Lower leg skin (tissue), 4 donors: ENCODE measurements at regions not wholly inside any gene's neighbourhood (a gene's known extent, or its start where the extent isn't known, plus 50 kb on each side); places are given as distances from the start of the nearest gene placed in this dataset.

Experiments used
- DNase-seq, 2 donors: peaks; one replicate each; pipeline ENCODE4 v3.0.0-alpha.2; 2019; ENCODE audit warnings: low spot score in 2 of 2
- H3K4me3 ChIP-seq: fragments of 200-600 bp; sonication (generic); 2 replicates; pipeline ENCODE4 v1.5.1; 2017; ENCODE audit warnings: mild to moderate bottlenecking, low read depth; ENCODE audit not compliant: poor library complexity, severe bottlenecking
- CTCF ChIP-seq, 3 donors: fragments of 450-650 bp; IDR thresholded peaks; one replicate each; pipeline ENCODE4 v1.5.1; 2016; ENCODE audit warnings: antibody characterized with exemption in 3 of 3, mild to moderate bottlenecking in 3 of 3, moderate library complexity in 2 of 3
- POLR2A ChIP-seq, 2 donors: fragments of 450-650 bp; IDR thresholded peaks; one replicate each; pipeline ENCODE4 v1.6.1; 2016 to 2017; ENCODE audit warnings: antibody characterized with exemption in 2 of 2, mild to moderate bottlenecking in 1 of 2, moderate library complexity in 1 of 2
- WGBS, 2 donors: methylation state at CpG; one replicate each; pipeline ENCODE4 v1.1.5; 2018; 5-methylcytosine and 5-hydroxymethylcytosine counted together
- intact Hi-C: fragments of 100-400 bp; cut with DNase I; formaldehyde crosslinking; loops from one replicate; pipeline ENCODE4 v1.15.0; 2023; ENCODE audit warnings: low total_unique reads

GRCh38 chr9:115651461-115651860 is 502.1 kb upstream of the PAPPA start:
- intact Hi-C loops = no loop called here
- no peak overlapping the region for H3K4me3 ChIP-seq
- TF ChIP-seq CTCF (IDR thresholded peaks at IDR 0.05) = no peak
- no peak for TF ChIP-seq POLR2A (IDR thresholded peaks at IDR 0.05)
- DNase-seq = no peak

- 65 to 74% methylated on average over 3 of the region's 3 CpGs for WGBS, 2 donors
- intact Hi-C loops = no loop called here
- TF ChIP-seq CTCF (IDR thresholded peaks at IDR 0.05) (no peak), POLR2A (IDR thresholded peaks at IDR 0.05) (no peak)
- no peak for DNase-seq
- H3K4me3 ChIP-seq = no peak overlapping the region
Observed at GRCh38 chr9:115653171-115653606, 500.4 kb upstream of the PAPPA start.

GRCh38 chr9:115657695-115658094 is 495.9 kb upstream of the PAPPA start:
- no peak for DNase-seq
- no peak overlapping the region for H3K4me3 ChIP-seq
- TF ChIP-seq CTCF (IDR thresholded peaks at IDR 0.05) (no peak), POLR2A (IDR thresholded peaks at IDR 0.05) (no peak)
- 84 to 89% methylated on average over 2 of the region's 2 CpGs for WGBS, 2 donors
- intact Hi-C loops = no loop called here

GRCh38 chr9:115665519-115665918 is 488.1 kb upstream of the PAPPA start:
- no peak for TF ChIP-seq CTCF (IDR thresholded peaks at IDR 0.05)
- no peak for TF ChIP-seq POLR2A (IDR thresholded peaks at IDR 0.05)
- no peak overlapping the region for H3K4me3 ChIP-seq
- 65 to 74% methylated on average over 2 of the region's 2 CpGs for WGBS, 2 donors
- intact Hi-C loops = no loop called here
- DNase-seq = no peak

- intact Hi-C loops = no loop called here
- H3K4me3 ChIP-seq = no peak overlapping the region
- TF ChIP-seq POLR2A (IDR thresholded peaks at IDR 0.05) (no peak), CTCF (IDR thresholded peaks at IDR 0.05) (no peak)
- DNase-seq = no peak
- 93 to 98% methylated on average over 2 of the region's 2 CpGs for WGBS, 2 donors
Observed at GRCh38 chr9:115668521-115668920, 485.1 kb upstream of the PAPPA start.

- TF ChIP-seq POLR2A (IDR thresholded peaks at IDR 0.05) = no peak
- TF ChIP-seq CTCF (IDR thresholded peaks at IDR 0.05) = no peak
- 90 to 94% methylated on average over 7 of the region's 7 CpGs for WGBS, 2 donors
- DNase-seq = no peak
- intact Hi-C loops = no loop called here
- no peak overlapping the region for H3K4me3 ChIP-seq
Observed at GRCh38 chr9:115671236-115671962, 482.2 kb upstream of the PAPPA start.
